ENCODE measurements at regions not wholly inside any gene's neighbourhood (a gene's known extent, or its start where the extent isn't known, plus 50 kb on each side); places are given as distances from the start of the nearest gene placed in this dataset.
A peak's percentile ranks its signal among the peaks of the same experiment; 100 is the strongest.

DNA sequence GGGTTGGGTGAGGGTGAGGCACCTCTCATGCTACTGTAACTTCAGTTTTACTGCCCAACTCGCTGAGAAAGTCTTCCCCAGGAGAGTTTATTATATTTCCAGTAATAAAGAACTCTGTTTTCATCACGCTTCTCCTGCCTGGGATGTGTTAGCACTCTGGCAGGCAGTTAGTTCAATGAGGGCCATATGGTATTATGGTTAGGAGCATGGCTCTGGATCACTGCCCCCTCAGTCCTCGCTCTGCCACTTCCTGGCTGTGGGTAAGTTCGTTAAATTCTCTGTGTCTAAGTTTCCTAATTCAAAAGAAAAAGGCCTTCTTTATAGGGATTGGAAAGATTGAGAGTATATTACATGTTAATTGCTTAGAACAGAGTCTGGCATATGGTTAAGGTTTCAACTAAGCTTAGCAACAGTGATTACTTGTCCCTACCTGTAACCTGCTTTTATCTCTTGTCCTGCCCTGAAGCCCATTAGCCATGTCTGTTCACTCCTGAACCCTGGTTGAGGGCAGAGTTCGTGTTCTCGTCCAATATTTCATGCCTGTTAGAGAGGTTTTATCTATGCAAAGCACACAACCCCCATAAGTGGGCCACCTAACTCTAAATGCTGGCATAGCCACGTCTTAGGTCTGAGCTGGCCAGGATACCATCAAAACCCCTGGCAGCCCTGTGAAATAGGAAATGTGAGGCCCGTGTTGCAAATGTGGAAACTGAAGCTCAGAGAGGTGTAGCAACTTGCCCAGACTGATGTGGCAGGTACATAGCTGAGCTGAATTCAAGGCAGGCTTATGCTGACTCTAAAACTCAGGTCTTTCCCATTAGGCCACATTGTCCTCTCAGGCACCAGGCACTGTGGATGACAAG lies 342.5 kb upstream of the JARID2 start:
- no peak for DNase-seq (ENCODE audit: low spot score)

DNA sequence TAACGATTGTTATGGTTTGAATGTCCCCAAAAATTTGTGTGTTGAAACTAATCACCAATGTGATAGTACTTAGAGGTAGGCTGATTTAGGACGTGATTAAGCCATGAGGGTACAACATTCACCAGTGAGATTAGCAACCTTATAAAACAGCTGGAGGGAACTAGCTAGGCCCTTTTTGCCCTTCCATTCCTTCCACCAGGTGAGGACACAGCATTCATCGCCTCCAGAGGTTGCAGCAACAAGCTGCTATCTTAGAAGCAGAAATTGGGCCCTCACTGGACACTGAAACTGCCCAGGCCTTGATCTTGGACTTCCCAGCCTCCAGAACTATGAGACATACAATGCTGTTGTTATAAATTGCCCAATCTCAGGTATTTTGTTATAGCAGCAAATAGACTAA lies 340.7 kb upstream of the JARID2 start:
- no peak for DNase-seq (ENCODE audit: low spot score)

DNA sequence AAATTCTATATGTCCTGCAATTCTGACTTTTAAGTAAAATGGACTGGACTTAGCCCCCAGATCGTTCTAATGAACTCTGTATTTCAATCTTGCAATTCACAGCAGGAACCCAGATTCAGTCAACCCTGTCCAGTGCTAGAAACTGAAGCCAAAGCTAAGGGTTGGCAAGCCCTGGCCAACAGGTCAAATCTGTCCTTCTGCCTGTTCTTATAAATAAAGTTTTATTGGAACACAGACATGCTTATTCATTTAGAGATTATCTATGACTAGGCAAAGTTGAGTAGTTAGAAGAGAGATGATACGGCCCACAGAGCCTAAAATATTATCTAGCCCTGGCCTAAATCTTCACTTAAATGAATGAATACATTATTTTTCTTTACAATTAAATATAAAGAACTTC lies 339.2 kb upstream of the JARID2 start:
- DNase-seq (ENCODE audit: low spot score), result no peak

DNA sequence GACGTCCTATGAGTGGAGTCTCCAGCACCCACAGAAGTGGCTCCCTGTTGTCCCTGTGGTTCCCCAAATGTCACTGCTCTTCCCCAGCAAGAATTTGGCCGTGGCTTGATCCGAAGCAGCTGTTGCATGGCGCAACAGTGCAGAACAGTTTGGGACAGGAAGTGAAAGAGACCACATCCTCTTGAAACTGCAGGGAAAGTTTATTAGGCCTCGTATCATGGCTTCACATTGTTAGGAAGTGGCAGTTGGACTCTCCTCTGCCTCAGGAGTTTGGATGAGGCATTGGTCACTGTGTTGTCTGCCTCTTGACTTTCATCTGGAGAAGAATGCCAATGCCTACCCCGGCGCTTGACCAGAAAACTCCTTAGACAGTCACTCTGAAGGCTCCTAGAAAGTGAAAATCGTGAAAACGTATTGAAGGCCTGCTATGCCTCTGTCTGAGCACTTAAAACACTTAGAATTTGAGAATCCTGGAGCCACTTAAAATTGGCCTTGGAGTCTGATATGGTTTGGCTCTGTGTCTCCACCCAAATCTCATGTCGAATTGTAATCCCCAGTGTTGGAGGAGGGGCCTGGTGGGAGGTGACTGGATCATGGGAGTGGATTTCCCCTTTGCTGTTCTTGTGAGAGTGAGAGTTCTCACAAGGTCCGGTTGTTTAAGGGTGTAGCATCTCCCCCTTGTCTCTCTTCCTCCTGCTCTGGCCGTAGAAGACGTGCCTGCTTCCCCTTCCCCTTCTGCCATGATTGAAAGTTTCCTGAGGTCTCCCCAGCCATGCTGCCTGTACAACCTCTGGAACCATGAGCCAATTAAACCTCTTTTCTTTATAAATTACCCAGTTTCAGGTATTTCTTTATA lies 334.9 kb upstream of the JARID2 start:
- peak; percentile 11 for DNase-seq (ENCODE audit: low spot score)

DNA sequence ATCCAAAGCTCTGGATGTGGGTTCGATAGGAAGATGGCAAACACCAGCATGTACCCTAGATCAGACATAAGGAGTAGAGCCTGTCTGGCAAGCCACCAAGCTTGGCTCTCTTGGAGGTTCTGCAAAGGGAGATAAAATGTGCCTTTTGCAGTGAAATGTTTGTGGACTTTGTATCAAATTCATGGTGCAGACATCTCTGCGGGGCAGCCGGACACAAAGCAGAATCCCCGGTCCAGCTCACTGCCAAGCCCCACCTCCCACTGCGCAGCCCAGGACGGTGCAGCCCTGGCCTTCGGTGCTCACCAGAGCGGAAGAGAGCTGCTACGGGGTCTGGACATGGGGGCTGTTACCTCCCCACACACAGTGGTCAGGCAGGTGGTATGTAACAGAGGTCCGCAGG lies 333.6 kb upstream of the JARID2 start:
- DNase-seq (ENCODE audit: low spot score), result no peak

DNA sequence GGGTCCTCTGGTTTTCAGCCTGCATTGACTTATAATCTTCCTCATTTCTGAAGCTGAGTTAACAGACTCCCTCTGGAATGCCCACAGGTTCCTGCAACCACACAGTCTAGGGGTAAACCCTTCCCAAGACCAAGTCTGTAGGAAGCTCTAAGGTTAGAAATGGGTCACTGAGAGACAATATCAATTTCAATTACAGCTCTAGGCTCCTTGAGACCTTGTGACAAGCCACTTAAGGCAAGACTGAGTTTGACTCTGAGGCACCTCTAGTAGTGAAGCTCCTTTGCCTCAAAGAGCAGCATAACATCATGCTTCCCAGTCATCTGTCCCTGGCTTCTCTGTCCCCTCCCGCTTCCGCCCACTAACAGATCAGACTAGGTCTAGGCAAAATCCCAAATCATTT lies 333.2 kb upstream of the JARID2 start:
- no peak for DNase-seq (ENCODE audit: low spot score)

DNA sequence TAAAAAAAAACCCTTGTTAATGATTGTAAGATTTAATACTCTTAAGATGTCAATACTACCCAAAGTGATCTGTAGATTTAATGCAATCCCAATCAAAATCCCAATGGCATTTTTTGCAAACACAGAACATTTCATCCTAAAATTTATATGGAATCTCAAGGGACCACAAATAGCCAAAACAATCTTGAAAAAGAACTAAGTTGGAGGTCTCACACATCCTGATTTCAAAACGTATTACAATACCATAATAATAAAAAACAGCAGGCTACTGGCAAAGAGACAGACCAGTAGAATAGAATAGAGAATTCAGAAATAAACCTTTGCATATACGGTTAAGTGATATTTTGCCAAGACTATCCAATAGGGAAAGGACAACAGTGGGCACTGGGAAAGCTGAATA lies 331.9 kb upstream of the JARID2 start:
- DNase-seq (ENCODE audit: low spot score), result no peak

DNA sequence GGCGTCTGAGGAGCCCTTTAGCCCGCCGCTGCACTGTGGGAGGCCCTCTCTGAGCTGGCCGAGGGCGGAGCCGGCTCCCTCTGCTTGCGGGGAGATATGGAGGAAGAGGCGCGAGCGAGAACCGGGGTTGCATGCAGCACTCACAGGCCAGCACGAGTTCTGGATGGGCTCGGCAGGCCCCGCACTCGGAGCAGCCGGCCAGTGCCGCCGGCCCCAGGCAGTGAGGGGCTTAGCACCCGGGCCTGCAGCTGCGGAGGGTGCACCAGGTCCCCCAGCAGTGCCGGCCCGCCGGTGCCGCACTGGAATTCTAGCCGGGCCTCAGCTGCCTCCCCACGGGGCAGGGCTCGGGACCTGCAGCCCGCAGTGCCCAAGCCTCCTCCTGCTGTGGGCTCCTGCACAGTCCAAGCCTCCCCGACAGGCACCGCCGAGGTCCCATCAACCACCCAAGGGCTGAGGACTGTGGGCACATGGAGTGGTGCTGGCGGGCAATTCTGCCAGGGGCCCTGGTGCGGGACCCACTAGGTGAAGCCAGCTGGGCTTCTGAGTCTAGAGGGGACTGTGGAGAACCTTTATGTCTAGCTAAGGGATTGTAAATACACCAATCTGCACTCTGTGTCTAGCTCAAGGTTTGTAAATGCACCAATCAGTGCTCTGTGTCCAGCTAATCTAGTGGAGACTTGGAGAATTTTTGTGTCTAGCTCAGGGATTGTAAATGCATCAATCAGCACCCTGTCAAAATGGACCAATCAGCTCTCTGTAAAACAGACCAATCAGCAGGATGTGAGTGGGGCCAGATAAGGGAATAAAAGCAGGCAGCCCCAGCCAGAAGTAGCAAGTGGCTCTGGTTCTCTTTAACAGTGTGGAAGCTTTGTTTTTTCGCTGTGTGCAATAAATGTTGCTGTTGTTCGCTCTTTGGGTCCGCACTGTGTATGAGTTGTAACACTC lies 329.7 kb upstream of the JARID2 start:
- DNase-seq (ENCODE audit: low spot score), result no peak

DNA sequence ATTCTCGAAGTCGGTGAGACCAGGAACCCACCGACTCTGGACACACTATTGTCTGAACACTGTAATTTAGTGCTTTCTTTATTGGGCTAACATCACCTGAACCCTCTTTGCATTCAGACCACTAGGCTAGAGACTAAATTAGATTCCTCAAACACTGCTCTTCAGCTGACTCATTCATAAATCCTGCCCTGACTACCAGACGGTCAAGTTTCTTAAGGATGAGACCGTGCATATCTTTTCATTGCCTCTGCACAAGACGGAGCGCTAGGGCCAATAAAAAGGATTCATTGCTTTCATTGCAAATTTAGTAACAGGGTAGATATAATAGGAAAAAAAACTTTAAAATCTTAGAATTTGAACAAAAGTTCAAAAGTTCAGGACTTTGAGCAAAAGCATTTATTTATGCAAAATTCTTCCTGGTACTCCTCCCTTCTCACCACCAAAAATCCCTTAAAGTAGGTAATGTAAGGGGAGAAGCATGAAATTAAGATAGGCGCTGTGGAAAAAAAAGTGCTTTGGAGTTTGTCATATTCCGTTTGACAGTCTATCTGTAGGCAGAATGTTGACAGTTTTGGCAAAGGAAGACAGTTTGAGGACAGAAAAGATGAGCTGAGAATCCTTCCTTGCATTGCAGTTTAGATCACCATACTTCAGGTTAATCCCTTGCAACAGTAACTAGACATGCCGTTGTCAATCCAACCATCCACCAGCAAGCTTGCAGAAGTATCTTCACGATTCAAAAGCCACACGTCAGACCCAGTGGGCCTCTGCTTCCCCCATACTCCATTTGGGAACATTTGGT lies 328.6 kb upstream of the JARID2 start:
- peak; percentile 57 for DNase-seq (ENCODE audit: low spot score)

DNA sequence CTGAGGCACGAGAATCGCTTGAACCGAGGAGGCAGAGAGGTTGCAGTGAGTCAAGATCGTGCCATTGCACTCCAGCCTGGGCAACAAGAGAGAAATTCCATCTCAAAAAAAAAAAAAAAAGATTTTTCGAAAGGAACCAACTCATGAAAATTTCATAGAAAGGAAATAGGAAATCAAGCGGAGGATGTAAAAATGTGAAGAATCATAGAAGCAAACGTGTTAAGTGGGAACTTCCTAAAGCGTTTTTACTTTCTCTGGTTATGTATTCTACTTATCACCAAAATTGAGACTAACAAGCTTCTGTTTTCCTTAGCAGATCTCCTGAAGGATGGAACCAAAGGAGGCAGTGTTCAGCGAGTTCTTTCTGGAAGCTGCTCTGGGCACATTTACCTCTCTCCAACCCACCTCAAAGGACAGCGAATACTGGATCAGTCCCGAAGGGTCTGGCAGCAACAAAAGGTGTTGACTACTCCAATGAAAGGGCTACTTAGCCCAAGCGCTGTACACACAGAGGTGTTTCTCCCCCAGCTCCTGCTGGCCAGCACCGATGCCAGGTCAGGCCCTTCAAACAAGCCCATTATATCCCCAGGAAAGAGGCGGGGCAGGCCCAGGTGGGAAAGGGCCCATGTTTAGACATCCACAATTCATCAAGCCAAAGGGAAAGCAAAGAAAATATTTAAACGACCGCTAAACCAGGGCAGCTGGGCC lies 327.5 kb upstream of the JARID2 start:
- DNase-seq (ENCODE audit: low spot score), result no peak

DNA sequence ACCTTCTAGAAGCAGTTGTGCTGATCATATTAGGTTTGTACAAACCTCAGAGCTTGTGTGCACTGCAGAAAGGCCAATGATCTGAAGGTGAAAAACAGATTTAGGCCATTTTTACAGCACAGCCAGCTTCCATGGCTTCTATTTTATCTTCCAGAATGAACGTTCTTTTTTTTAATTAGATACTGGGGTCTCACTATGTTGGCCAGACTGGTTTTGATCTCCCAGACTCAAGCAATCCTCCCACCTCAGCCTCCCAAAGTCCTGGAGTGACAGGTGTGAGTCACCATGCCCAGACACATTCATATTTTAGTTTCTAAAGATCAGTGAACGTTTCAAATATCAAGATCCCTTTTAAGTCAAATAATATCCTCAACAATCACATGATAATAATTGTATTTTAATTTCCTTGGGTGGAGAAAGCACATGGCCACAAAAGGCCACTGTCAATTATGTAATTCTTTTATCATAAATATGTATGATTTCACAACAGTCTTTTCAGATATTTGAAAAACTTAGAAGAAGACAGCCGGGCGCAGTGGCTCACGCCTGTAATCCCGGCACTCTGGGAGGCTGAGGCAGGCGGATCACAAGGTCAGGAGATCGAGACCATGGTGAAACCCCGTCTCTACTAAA lies 326.7 kb upstream of the JARID2 start:
- no peak for DNase-seq (ENCODE audit: low spot score)

DNA sequence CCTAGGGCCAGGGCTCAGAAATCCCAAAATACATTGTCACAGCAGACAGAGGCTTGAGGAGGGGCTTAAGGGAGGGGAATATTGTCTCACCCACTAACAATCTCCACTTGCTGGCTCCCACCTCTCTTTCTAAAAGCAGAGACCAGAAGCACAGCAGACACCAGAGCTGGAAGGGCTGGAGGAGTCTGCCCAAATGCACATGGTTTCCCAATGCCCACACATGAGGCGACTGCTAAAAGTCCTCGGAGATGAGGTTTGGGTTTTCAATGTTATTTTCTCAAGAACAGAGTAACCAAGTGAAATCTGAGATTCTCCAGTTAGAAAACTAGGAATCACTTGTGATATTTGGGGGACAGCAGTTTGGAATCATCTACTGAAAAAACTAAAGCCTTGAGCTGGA lies 325.6 kb upstream of the JARID2 start:
- no peak for DNase-seq (ENCODE audit: low spot score)

DNA sequence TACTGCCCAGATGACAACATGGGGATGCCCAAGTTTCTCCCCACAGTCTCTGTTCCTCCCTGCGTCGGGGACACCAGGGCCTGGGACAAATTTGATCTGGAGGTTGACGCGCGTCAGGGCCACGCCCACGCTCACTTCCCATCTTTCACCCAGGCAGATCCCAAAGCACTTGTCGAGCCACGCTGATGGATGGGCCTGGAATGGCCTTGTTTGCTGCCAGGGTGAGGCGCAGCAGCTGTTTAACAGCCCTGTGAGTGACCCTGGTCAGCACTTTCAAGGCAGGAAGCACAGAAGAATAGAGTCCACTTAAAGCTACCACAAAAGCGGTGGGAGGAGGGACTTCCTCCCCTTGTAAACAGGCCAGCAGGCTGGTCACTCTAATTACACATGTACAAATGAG lies 324.7 kb upstream of the JARID2 start:
- DNase-seq (ENCODE audit: low spot score), result no peak

DNA sequence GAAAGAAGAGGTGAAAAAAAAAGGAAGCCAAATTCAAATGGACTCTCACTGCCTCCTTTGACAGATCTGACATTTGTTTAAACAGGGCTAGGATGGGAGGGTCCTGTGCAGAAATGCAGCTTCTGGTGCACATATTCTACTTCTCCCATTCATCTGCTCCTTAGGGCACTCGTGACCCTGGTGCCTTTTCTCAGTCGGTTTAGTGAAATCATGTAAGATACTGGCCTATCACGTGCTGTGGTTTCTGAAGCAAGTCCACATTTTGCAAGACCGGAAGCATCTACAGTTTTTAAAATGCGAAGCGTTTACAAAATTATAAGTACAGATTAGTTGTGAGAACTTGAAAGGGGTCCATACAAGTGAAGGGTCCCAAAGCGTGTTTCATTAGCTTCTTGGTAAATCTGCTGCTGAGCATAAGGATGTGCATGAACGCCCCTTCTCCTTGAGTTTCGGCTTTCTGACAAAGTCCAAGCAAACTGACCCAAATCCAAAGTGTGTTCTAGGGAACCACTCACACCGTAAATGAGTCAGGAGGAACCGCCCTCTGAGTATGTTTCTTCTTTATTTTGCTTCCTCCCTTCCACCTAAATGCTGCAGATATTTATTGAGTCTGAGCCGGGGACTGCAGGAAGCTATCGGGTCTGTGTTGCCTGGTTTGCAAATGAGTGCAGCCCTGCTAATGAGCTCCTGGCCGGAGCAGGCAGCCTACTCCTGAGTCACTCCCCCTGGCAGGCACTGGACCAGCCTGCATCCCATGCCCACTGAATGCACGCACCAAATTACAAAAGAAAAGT lies 323.8 kb upstream of the JARID2 start:
- DNase-seq (ENCODE audit: low spot score), result peak; percentile 6

DNA sequence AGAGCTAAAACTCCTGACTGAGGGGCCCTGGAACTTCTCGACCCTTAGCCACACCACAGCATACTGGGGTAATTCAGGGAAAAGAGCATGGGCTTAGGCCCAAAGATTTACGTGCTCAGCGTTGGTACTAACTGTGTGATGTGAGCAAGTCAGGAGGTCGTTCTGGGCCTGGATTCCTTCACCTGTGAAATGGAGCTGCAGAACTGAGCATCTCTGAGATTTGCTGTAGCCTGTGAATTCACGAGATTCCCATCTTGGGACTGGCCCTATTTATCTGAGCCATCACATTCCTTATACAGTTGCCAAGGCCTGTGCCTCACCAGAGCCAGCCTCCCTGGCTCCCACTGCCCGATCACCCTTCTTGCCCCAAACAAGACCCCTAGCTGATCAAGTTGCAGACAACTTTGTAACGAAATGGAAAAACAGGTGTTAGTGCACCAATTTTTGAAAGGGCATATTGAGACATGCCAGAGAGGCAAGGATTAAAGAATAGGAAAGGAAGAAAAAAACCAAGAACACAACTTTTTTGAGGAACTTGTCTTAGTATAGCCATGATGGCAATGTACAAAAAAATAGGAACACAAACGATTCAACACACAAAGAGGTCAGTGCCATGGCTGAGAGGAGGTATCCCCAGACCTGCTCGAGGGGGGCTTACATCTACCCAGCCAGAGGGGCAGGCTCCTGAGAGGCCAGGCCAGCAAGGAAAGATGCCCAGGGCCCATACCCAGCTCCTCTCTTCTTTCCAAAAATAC lies 323.0 kb upstream of the JARID2 start:
- no peak for DNase-seq (ENCODE audit: low spot score)

DNA sequence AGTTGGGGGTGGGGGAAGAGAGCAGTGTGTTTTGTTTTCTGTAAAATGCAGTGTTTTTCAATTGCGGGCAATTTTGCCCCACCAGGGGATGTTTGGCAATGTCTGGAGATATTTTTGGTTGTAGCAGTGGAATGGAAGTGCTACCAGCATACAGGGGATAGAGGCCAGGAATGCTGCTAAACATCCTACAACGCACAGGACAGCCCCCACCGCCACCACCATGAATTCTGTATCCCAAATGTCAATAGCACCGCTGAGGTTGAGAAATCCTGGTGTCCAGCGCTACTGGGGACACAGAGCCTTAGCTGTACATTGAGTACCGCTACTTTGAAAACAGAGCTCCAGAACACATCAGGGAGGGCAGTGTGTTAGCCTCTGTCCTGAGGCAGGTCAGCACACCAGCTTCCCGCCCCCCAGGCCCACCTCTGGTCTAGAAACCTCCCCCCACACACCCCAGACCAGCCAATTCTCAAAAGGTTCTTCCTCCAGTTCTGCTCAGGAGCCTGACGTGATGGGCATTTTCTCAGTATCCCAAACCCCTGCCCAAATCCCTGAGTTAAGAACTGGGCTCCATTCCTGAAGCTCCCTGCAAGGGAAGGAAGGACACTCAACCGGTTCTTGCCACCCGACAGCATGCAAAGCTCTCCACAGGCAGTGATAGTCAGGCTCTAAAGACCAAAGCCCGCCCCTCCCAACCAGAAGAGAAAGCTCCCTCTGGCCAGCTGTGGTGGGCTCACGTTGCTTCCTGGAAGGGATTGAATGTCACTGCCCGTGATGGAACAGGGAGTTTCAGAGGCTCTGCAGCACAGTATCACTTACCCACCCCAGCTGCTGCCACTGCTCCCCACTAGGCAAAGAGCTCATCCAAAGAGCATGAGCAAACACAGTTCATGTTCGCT lies 321.5 kb upstream of the JARID2 start:
- DNase-seq (ENCODE audit: low spot score), result no peak

DNA sequence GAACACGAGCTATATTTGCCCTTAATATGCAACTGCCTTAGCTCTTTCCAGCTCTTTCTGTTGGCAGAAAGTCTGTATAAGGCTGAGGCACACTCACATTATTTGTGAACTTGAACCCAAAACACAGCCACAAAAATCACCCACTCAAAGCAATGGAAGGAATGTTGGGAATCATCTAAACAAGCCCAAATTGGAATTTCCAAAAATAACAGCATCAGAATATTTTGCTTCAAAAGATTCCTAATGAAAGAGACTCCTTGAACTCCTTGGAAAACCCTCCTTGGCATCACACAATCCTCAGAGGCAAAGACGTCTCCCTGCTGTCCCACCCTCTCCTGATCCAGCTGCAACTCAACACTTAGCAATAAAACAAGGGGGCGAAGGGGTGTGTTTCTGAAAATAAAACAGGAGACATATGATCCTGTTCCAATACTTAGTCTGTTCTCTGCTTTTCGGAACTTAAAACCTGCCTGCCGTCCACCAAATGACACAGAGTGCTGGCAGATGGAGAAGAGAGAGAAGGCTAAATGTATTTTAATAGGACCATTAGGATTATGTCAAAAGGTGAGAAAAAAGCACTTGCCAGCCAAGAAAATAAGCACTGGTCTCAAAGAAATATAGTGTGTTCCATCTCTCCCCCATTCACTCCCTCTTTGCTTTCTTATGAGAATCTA lies 320.7 kb upstream of the JARID2 start:
- DNase-seq (ENCODE audit: low spot score), result no peak
